ENCODE measurements at regions not wholly inside any gene's neighbourhood (a gene's known extent, or its start where the extent isn't known, plus 50 kb on each side); places are given as distances from the start of the nearest gene placed in this dataset.
"Not testable (repeated sequence)": the region's sequence is repeated elsewhere in the genome, so short reads cannot be mapped to it uniquely, and the experiment has no call there.

DNA sequence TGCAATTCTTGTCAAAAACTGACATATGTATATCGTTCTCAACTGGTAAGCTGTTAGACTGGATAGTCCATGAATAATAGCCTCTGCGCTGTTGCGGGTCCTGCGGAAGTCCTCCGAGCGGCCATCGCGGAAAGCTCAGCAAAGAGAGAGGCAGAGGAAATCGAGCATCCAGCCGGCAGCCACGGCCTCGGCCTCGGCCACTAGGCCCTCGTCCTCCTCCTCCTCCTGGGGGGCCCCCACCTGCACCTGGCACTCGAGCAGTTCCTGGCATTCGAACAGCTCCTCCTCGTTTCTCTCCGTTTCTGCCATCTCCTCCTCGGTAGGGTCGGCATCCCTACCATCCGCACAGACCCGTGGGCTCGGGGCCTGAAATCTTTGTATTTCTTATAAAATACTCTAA, 111.2 kb upstream of the CYLC1 start:
- CTCF ChIA-PET; H3K9me3 Mint-ChIP-seq; H3K4me1 ChIP-seq (ENCODE audit: control insufficient read depth in 1 of 2, extremely low read depth in 1 of 2, insufficient read depth in 2 of 2, low read length in 2 of 2); H3K27me3 ChIP-seq (replicated peaks in 1 of 2; ENCODE audit: control insufficient read depth in 2 of 2, extremely low read depth in 1 of 2, insufficient read depth in 2 of 2, low read length in 1 of 2); H3K9me3 ChIP-seq; ATAC-seq (replicated peaks in 1 of 4); H3K36me3 ChIP-seq (ENCODE audit: control insufficient read depth in 2 of 2, extremely low read depth in 1 of 2, insufficient read depth in 1 of 2, low read length in 1 of 2); DNase-seq; H3K36me3 Mint-ChIP-seq; POLR2A ChIA-PET; H3K4me1 Mint-ChIP-seq; H3K4me3 Mint-ChIP-seq; H3K4me3 ChIP-seq (ENCODE audit: control insufficient read depth in 1 of 2, extremely low read depth in 1 of 2, low read length in 1 of 2); H3K27ac ChIP-seq (ENCODE audit: low read length); H3K27ac Mint-ChIP-seq: not testable (repeated sequence)
- peaks cover 0 to 10% of the 10 kb centered on the region in 2 donors for H3K27me3 Mint-ChIP-seq
- 89% methylated on average over 11 of the region's 23 CpGs for WGBS (ENCODE audit: insufficient coverage)

DNA sequence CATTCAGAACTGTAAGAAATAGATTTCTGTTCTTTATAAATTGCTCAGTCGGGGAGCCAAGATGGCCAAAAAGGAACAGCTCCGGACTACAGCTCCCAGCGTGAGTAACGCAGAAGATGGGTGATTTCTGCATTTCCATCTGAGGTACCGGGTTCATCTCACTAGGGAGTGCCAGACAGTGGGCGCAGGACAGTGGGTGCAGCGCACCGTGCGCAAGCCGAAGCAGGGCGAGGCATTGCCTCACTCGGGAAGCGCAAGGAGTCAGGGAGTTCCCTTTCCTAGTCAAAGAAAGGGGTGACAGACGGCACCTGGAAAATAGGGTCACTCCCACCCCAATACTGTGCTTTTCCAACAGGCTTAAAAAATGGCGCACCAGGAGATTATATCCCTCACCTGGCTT, 110.5 kb upstream of the CYLC1 start:
- CTCF ChIA-PET = interaction anchor here in 1 of 2 donors (0.6 kb wide), 1 partner anchor 41 kb away, joined by 4 read pairs; no protein-coding TSS in a partner anchor
- H3K9me3 ChIP-seq; H3K27ac ChIP-seq (ENCODE audit: low read length); H3K4me3 Mint-ChIP-seq; POLR2A ChIA-PET; H3K4me3 ChIP-seq (ENCODE audit: control insufficient read depth in 1 of 2, extremely low read depth in 1 of 2, low read length in 1 of 2); H3K27ac Mint-ChIP-seq; DNase-seq; ATAC-seq (replicated peaks in 1 of 4); H3K36me3 ChIP-seq (ENCODE audit: control insufficient read depth in 2 of 2, extremely low read depth in 1 of 2, insufficient read depth in 1 of 2, low read length in 1 of 2); H3K36me3 Mint-ChIP-seq; H3K27me3 ChIP-seq (replicated peaks in 1 of 2; ENCODE audit: control insufficient read depth in 2 of 2, extremely low read depth in 1 of 2, insufficient read depth in 2 of 2, low read length in 1 of 2); H3K4me1 Mint-ChIP-seq; H3K9me3 Mint-ChIP-seq; H3K4me1 ChIP-seq (ENCODE audit: control insufficient read depth in 1 of 2, extremely low read depth in 1 of 2, insufficient read depth in 2 of 2, low read length in 2 of 2): not testable (repeated sequence)
- peaks cover 0 to 10% of the 10 kb centered on the region in 2 donors for H3K27me3 Mint-ChIP-seq
- no CpG with 5 or more reads among the region's 15 CpGs for WGBS (ENCODE audit: insufficient coverage)

DNA sequence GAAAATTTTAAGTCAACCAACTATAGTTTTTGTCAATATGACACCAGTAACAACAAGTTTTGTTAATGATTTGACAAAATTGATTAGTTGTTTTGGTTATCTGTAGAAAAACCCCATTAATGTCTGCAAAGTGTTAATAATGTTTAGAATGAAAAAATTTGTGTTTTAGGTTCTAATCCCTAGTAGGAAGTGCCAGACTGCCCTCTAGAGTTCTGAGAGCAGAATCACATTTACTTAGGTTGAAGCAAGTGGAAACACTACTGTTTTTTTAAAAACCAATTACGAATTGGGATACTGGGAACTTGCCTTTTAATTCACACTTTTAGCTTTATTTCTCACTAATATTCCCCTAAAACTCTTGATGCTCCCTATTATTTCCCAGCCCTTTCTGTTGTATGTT, 101.1 kb upstream of the CYLC1 start:
- ChIA-PET POLR2A (interaction anchor here in 1 of 2 donors (0.7 kb wide), 1 partner anchor 288 kb away, joined by 6 read pairs; no protein-coding TSS in a partner anchor), CTCF (no interaction called here)
- no CpG with 5 or more reads among the region's 1 CpG for WGBS (ENCODE audit: insufficient coverage)
- no peaks in the 10 kb centered on the region for H3K36me3 ChIP-seq (ENCODE audit: control insufficient read depth in 2 of 2, extremely low read depth in 1 of 2, insufficient read depth in 1 of 2, low read length in 1 of 2)
- no peak for ATAC-seq (replicated peaks in 1 of 4)
- H3K4me3 ChIP-seq (ENCODE audit: control insufficient read depth in 1 of 2, extremely low read depth in 1 of 2, low read length in 1 of 2) = no peak overlapping the region
- H3K36me3 Mint-ChIP-seq = no peaks in the 10 kb centered on the region
- H3K4me1 Mint-ChIP-seq = no peaks in the 10 kb centered on the region
- no peaks in the 10 kb centered on the region for H3K27me3 Mint-ChIP-seq
- no peaks in the 10 kb centered on the region for H3K4me1 ChIP-seq (ENCODE audit: control insufficient read depth in 1 of 2, extremely low read depth in 1 of 2, insufficient read depth in 2 of 2, low read length in 2 of 2)
- no peak overlapping the region for H3K4me3 Mint-ChIP-seq
- no peak for DNase-seq
- H3K27me3 ChIP-seq (replicated peaks in 1 of 2; ENCODE audit: control insufficient read depth in 2 of 2, extremely low read depth in 1 of 2, insufficient read depth in 2 of 2, low read length in 1 of 2) = no peaks in the 10 kb centered on the region
- no peak overlapping the region for H3K27ac Mint-ChIP-seq
- no peaks in the 10 kb centered on the region for H3K9me3 Mint-ChIP-seq
- H3K9me3 ChIP-seq = no peaks in the 10 kb centered on the region
- no peak overlapping the region for H3K27ac ChIP-seq (ENCODE audit: low read length)

DNA sequence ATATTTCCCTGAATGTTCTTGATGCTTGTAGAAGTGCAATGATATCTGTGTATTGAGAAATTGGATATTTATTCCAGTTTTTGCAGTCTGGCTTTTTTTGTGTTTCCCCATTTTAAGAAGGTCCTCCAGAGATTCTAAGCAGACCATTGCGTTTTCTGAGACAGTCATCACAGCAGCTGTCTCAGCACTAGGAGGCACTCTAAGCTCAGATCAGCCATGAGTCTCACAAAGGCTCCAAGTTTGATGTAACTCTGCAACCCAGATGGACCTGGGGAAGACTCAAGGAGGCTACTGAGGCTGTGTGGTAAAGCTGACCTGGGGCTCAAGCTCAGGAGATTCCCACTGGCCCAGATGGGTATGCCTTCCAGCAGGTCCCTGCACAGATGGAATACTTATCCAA, 89.3 kb upstream of the CYLC1 start:
- Mint-ChIP-seq H3K4me1 (no peaks in the 10 kb centered on the region), H3K4me3 (no peak overlapping the region), H3K36me3 (no peaks in the 10 kb centered on the region), H3K9me3 (peaks cover 0 to 9% (median 0%) of the 10 kb centered on the region in 3 donors), H3K27me3 (no peaks in the 10 kb centered on the region), H3K27ac (no peak overlapping the region)
- ChIA-PET POLR2A (no interaction called here), CTCF (no interaction called here)
- no peaks in the 10 kb centered on the region for H3K4me1 ChIP-seq (ENCODE audit: control insufficient read depth in 1 of 2, extremely low read depth in 1 of 2, insufficient read depth in 2 of 2, low read length in 2 of 2)
- no peaks in the 10 kb centered on the region for H3K9me3 ChIP-seq
- no peak overlapping the region for H3K27ac ChIP-seq (ENCODE audit: low read length)
- H3K4me3 ChIP-seq (ENCODE audit: control insufficient read depth in 1 of 2, extremely low read depth in 1 of 2, low read length in 1 of 2) = no peak overlapping the region
- WGBS (ENCODE audit: insufficient coverage) = no CpG with 5 or more reads among the region's 1 CpG
- no peaks in the 10 kb centered on the region for H3K36me3 ChIP-seq (ENCODE audit: control insufficient read depth in 2 of 2, extremely low read depth in 1 of 2, insufficient read depth in 1 of 2, low read length in 1 of 2)
- DNase-seq = no peak
- ATAC-seq (replicated peaks in 1 of 4) = no peak
- no peaks in the 10 kb centered on the region for H3K27me3 ChIP-seq (replicated peaks in 1 of 2; ENCODE audit: control insufficient read depth in 2 of 2, extremely low read depth in 1 of 2, insufficient read depth in 2 of 2, low read length in 1 of 2)

Measured in T-cell (primary cell).